Left ventricle myocardium superior (tissue), 1 donor: ENCODE measurements at regions not wholly inside any gene's neighbourhood (a gene's known extent, or its start where the extent isn't known, plus 50 kb on each side); places are given as distances from the start of the nearest gene placed in this dataset.
"Not testable (repeated sequence)": the region's sequence is repeated elsewhere in the genome, so short reads cannot be mapped to it uniquely, and the experiment has no call there.

Source experiments
- ATAC-seq: fragments of 200-7000 bp; cut with Tn5 transposase; one replicate; pipeline ENCODE4 v1.9.1; 2020; ENCODE audit warnings: mild to moderate bottlenecking, moderate library complexity
- DNase-seq: peaks from one replicate; pipeline ENCODE4 v3.0.0-alpha.2; 2020
- intact Hi-C: fragments of 100-400 bp; cut with micrococcal nuclease; formaldehyde crosslinking; loops from one replicate; pipeline ENCODE4 v1.11.0; 2022
- donor health status: DM: no; HTN: yes; CAD: no; lungs with severe emphysema.

DNA sequence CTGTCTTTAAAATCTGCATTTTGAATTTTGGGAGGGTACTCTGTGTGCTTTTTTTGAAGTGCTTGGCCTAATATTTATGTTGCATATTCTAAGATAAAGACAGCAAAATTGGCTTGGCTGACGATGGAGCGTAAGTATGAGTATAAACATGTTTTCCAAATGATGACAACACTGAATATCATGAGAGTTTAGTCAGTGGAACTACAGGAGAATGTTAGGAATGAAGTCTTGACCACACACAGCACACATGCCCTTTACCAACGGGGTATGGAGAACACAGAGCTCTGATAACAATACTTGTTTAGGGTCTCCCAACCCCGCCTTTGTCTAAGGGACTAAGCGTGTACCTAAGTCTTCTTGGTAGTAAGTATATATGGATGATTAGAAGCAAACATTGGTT, 253.9 kb upstream of the FZD8 start:
- no peak for ATAC-seq
- no peak for DNase-seq
- intact Hi-C loops = no loop called here

DNA sequence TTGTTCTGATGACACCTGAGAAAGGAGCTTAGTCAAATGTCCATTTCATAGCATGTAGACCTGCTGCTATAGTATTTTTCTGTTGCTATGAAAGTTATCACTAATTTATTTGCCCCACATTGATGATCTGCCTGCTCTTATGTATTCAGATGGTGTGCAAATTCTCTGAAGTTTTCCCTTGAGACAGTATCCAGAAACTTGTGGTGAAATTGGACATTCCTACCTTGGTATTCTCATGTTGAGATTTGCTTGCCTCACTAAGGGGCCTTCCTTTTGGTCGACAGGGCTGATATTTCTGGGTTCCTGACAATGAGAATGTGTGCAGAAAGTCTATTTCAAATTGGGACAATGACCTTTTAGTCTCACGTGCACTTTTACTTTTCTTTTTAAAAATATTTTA, 253.2 kb upstream of the FZD8 start:
- DNase-seq (no peak), ATAC-seq (no peak)
- intact Hi-C loops = no loop called here

DNA sequence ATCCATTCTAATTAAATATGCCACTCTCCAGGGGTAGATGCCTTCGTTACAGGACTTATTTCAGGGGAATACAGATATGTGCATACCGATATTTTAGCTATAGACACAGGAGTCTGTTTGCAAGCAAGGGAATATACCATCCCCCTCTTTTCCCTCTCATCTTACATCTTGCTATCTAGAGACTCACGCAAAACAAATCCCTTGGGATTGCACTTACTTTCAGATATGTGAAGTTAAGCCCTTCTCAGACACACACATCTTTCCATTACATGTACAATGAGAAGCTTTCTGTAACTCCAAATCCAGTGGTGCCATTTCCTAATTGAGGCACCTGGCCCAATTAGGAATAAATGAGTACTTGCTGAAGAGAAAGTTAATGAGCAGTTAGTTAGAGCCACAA, 250.4 kb upstream of the FZD8 start:
- intact Hi-C loops = no loop called here
- ATAC-seq = no peak
- DNase-seq = no peak

DNA sequence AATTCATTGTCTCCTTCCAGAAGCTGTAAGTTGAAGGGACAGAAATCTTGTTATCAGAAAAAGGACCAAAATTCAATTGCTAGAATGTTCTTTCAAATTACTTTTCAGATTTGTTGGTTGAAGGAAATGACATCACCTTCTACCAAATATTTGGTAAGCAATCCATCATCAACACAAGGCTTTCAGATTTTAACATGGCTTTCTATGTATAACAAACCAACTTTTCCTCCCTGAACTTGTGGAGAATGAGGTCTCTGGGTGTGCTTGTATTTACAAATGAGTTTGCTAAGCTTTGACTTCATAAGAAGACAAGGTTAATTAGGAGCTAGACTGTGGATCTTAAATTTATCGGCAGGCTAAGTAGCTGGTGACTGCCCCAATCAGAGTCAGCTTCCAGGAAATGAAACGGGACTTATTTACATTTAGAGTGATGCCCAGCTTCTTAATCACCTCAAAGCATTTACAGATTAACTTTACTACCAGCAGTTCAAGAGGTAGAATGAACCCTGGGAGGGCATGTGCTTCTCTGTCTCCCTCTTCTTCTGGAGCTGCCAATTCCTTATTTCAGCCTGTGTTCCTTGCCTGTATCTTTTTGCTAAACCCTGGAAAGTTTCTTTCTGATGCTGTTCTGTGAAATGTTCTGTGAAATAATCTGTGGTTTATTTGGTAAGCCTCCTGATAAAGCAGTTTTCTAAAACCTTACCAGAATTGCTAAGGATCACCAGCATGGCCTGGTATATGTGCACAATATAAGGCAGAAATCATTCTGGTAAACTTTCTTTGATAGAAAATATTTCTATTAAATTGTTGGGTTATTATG, 248.8 kb upstream of the FZD8 start:
- DNase-seq (no peak), ATAC-seq (no peak)
- intact Hi-C loops = no loop called here

DNA sequence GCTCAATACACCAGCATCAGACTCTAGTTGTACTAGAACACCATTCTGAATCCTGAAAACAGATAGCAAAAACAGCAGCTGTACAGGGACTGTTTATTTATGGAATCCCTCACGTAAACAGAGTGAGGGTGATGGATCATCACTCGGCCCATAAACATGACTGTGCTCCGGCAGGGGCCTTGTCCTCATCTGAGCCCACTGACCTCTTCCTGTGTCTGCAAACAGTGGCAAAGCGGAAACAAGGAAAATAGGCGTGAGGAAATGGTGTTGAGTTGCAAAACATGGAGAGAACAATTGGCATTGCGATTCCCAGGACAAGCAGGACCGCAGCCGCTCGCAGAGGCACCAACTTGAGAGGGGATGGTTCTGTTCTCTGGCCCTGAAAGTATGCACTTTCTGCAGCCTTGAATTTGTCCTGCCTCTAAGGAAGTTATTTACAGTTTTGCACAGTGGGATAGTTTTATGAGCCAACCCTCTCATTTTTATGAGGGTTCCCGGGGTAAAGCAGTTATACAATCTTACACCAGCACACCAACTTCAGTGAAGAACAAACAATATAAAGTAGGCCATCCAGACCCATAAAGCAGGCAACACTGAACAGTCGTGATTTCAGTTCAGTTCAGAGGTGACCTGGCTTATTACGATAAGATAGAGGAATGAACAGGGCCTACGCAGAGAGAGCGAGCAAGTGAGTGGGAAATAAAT, 248.0 kb upstream of the FZD8 start:
- DNase-seq = no peak
- no peak for ATAC-seq
- intact Hi-C loops = no loop called here

DNA sequence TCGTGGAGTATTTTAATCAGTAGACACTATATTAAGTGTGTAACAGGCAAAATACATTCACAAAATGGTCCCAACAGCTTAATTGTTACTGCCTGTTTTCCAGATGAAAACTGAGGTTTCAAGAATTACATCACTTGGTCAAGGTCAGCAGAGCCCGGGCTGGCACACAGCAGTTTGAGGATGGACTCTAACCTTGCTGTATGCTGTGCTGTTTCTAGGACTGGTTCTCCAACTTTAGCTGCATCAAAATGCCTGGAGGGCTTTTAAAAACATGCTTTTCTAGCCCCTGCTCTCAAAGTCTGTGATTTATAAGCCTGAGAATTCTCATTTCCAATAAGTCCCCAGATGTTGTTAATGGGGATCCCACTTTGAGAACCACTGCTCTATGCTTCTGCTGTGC, 247.1 kb upstream of the FZD8 start:
- DNase-seq (no peak), ATAC-seq (no peak)
- intact Hi-C loops = no loop called here

DNA sequence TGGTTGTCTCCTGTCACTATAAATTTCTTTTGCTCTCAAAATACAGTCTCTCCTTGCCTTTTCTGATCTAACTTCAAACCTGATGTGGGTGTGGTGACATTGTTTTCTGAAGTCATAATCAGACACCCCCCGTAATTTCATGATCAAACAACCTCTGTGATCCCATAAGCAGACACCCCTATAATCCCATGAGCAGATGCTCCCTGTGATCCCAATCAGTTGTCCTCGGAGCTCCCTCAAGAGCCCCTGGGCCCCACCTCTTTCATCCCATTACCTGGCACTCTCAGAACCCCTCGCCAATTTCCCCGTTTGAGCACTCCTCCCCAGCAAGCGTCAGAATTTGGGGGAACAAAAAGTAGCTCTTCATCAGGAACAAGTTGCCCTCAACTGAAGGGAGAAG, 246.3 kb upstream of the FZD8 start:
- no peak for DNase-seq
- no peak for ATAC-seq

DNA sequence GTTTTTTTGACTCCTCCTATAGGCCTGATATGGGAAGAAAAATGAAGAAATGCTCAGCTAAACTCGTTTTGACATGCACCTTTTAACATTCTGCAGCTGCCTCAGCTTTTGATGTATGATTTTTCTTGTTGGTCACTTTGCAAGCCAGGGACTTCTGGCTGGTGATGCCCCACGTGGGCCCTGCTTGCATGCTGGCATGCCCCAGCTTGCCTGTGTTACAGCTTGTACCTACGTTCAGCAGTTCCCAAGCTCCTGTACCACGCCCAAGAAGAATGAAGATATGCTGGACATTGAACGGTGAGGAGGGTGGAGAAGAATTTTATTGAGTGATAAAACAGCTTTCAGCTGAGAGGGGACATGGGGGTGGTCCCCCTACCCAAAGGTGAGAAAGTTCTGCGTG, 245.6 kb upstream of the FZD8 start:
- ATAC-seq = no peak
- intact Hi-C loops = no loop called here
- no peak for DNase-seq

More for the DNA sequence above, 246.3 kb upstream of the FZD8 start:
- intact Hi-C loops = no loop called here

DNA sequence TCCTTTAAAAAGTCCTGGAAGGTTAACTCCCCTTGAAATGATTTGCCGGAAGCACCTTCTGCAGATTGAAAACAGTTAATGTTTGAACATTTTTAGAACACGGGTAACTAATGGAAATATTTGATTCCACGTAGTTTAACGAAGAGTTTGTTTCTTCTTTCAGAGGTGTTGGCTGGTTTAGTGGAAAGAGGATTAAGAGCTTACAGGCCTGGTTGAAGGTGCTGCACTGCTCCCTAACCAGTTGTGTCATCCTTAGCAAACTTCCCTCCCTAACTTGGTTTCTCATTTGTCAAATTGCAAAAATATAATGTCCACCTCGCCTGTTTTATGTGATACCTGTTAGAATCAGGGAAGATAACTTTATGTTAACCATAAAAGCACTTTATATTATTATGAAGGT, 243.0 kb upstream of the FZD8 start:
- intact Hi-C loops = no loop called here
- no peak for DNase-seq
- ATAC-seq = no peak

DNA sequence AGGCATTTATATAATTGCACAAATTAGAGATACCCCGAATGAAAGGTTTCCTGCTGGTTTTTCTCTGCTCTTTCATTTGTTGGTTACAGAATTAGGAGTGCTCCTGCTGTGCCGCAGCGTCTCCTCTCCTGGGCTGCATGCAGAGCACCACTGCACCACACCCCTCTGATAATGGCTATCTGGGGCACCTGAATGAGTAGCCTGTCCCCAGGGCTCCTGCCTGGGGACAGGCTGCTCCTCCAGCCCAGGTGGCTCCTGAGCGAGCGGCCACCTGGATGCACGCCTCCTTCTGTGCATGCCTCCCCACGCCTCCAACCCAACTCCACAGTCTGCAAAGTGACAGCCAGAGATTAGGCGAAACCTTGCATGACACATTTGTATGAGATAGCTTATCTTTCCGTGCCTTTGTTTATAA, 242.6 kb upstream of the FZD8 start:
- DNase-seq (no peak), ATAC-seq (peak; percentile 28)

DNA sequence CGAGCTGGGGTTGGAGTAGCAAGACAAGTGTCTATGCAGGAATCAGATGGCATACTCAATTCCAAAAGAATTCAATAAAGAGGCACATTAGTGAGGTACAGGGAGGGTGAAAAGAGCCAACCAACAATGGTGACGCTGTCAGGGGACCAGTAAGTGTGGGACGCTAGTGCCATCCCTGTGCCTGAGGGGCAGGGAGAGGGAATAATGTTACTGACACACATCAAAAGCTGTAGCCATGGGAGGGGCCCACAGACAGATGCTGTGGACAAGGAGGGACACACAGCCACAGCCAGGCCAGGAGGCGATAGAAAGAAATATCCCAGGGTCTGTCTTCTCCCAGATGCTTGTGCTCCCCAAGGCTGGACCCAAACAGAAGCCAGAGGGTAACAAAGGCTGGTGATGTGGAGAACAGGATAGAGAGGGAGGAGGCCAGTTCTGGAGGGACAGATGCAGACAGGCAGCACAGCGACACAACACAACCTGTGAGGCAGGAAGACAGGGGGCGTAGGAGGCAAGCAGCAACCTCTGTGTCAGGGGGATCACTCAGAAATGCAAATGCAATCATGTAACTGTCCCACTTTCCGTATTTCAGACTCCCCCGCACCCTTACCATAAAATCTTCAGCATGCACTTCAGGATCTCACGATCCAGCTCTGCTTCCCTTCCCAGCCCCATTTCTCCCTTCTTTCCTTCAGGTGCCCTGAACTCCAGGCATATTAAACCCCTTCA, 240.5 kb upstream of the FZD8 start:
- DNase-seq = no peak
- no peak for ATAC-seq
- intact Hi-C loops = no loop called here

More for the DNA sequence above, 242.6 kb upstream of the FZD8 start:
- intact Hi-C loops = no loop called here

DNA sequence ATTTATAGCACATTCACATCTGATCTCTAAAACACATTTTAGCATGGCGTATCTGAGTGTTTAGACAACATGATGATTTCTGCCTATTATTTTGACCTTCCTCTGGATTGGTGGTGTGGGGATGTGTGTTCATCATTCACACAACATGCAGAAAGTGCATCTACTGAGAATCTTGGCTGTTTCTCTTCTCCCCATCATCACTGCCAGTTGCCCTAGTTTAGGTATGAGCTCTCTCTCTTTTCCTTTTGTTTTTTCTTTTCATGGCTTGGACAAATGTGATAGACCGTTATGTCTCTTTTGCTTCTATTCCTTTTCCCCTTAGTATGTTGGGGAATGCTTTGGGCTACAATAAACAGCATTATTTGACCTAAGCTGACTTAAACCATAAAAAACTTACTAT, 239.2 kb upstream of the FZD8 start:
- DNase-seq (no peak), ATAC-seq (no peak)
- intact Hi-C loops = no loop called here

DNA sequence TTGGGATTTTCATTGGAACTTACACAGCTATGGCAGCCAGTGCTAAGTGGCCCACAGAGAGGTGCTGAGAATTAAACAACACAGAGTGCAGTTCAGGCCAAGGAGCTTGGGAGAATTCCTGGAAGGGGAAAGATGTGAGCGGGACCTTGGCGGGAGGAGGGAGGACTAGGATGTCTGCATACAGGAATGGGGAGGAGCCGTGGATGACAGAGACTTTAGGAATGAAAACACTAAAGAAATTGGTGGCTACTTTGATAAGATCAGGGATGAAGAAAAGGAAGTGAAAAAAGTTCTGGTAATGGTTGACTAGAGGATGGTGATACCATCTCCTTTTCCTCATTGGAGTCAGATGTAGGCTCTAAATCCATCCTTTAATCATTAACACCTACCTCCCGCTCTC, 234.2 kb upstream of the FZD8 start:
- ATAC-seq = no peak
- intact Hi-C loops = no loop called here
- no peak for DNase-seq

DNA sequence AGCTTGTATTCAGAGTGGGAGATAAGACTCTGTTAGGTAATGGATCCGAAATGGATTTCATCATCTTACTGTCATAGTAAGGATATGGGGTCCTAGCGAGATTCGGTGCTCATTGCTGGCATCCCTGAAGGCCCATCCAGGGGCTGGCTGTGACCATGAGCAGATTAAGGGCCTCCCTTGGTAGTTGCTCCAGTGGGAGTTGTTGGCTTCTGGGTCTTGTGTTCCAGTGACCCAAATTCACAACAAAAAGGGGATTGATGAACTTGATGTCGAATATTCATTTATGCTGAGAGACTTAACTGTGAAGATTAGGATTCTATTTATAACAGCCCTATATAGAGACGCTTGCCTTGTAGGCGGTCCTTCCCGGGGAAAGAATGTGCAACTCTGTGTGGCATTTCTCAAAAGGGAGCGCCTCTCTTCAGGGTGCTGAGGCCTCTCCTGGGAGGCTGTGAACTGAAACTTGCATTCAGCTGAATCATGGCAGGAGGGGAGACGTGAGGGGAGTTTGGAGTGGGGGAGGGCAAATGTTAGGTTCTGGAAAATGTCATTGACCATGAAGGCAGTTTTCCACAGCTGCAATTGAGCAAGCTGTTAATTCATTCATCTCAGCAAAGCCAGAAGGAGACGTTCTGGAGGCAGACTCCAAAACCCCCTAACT, 233.1 kb upstream of the FZD8 start:
- peak; percentile 80 for ATAC-seq
- intact Hi-C loops = no loop called here
- DNase-seq = no peak

DNA sequence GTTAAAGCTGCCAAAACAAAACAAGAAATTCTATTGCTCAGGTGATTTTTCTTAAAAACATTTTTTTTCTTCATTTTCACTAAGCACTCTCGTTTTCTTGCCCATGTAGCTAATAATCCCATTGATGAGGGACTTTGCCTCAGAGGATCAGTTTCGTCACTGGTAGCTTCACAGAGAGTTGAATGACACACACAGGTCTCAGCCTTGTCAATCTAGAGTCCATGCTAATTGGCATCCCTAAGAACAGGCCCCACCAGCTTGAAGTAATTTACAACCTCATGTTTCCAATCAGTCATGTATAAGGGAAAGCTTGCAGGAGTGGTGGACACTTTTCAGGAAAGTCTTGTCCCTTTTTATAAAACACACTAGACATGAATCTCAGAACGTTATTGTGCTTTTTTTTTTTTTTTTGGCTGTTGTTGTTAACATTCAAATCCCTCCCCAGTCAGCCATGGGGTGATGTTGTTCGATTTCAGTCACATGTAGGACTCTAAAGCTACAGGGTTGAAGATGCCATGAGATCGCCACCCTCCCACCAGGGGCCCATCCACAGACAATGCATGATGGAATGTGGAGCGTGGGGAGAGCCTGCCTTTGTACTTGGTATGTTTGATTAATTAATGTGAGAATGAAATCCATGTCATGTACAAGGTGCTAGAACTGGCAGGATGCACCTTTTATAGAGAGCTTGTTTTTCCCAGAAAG, 232.4 kb upstream of the FZD8 start:
- no peak for DNase-seq
- intact Hi-C loops = no loop called here
- peak; percentile 28 for ATAC-seq

DNA sequence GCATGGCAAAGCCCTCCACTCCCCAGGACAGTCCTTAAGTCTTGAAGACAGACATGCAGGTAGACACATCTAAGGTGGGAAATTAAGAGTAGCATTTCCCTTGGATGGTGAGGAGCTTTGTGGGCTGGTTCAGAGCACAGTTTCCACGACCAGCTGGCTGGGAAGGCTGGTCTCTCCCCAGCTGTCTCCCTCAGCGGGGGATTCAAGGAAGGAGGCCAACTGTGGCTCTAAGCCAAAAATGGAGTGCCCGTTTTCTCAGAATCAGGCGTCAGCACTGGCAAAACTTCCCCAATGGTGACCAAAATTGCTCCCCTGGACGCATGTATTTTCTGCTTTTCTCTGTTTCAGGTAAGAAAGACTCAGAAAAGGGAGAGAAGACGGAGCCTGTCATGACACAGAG, 230.6 kb upstream of the FZD8 start:
- intact Hi-C loops = no loop called here
- ATAC-seq (no peak), DNase-seq (no peak)

DNA sequence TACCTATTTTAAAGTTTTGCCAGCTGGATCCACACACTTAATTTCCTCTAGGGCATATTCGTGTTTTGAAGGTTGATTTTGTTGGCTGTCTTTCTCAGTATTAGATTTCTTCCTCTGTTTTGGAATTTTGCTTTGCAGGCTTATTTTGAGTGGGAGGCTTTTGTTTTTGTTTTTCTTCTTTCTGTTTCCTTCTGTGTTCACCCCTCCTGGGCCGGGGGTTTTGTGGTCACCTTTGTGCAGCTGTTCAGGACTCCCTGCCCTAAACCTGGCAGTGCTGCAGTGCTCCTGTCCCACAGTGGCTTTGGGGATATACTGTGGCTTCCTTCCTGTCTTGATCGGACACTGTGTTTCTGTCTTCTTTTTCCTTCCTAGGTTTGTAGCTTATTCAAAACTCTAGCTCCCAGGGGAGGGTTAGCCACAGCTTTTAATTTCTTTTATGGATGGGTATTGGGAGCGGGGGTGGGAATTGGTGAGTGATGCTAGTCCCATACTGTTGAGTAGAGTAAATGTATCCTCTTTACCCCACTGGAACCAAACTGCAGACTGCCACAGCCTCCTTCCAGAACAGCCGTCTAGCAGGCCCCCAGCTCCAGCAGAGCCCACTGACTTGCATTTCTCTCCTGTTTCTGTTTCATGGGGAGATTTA, 228.7 kb upstream of the FZD8 start:
- intact Hi-C loops = no loop called here
- DNase-seq = no peak
- ATAC-seq = no peak

DNA sequence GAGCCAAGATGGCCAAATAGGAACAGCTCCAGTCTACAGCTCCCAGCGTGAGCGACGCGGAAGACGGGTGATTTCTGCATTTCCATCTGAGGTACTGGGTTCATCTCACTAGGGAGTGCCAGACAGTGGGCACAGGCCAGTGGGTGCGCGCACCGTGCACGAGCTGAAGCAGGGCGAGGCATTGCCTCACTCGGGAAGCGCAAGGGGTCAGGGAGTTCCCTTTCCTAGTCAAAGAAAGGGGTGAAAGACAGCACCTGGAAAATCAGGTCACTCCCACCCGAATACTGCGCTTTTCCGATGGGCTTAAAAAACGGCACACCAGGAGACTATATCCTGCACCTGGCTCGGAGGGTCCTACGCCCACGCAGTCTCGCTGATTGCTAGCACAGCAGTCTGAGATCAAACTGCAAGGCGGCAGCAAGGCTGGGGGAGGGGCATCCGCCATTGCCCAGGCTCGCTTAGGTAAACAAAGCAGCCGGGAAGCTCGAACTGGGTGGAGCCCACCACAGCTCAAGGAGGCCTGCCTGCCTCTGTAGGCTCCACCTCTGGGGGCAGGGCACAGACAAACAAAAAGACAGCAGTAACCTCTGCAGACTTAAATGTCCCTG, 216.7 kb upstream of the FZD8 start:
- intact Hi-C loops, DNase-seq, ATAC-seq: not testable (repeated sequence)
